ENCODE measurements at regions not wholly inside any gene's neighbourhood (a gene's known extent, or its start where the extent isn't known, plus 50 kb on each side); places are given as distances from the start of the nearest gene placed in this dataset.

DNA sequence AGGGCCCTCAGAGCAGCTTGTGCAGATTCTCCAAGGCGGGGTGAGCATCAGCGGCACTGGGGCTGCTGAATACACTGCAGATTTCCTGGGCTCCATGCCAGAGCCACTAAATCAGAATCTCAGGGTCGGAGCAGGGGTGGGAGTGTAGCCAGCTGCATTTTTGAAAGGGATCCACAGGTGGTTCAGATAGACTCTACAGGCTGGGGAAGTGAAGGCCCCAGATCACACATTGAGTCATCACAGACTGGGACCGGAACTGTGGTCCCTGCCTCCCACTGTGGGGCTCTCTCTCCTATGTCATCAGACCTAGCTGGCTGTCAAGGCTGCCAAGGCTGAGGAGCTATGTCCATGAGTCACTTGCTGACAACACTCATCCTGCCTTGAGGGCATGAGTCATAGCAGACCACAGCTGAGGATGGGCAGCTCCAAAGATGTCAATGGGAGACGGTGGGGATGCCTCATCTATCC, 162.3 kb upstream of the MAMLD1 start:
- TF ChIP-seq CTCF (IDR thresholded peaks at IDR 0.05; ENCODE audit: insufficient read depth, low read length): no peak
- no peak for TF ChIP-seq GABPA (IDR thresholded peaks at IDR 0.05; ENCODE audit: low read depth)
- no peak for TF ChIP-seq POLR2AphosphoS5 (IDR thresholded peaks at IDR 0.05; ENCODE audit: low read depth)
